K562 (cell line): ENCODE measurements at regions not wholly inside any gene's neighbourhood (a gene's known extent, or its start where the extent isn't known, plus 50 kb on each side); places are given as distances from the start of the nearest gene placed in this dataset.

ENCODE experiments used
- ATAC-seq: fragments of 200-7000 bp; cut with Tn5 transposase; 3 replicates; pipeline ENCODE4 v1.9.1; 2020; ENCODE audit warnings: moderate library complexity
- BruUV-seq: library from RNA; stranded (reverse); fragments of 400-500 nt; replicated peaks from 2 replicates; lab custom pipeline; 2021; lab: Mats Ljungman, UMichigan
- CTCF ChIA-PET: fragments of 300-600 bp; formaldehyde crosslinking; extraction: SDS; loops from one replicate; lab custom pipeline; 2021; ENCODE audit warnings: low intra/inter-chr PET ratio; lab: Yijun Ruan, JAX
- POLR2A ChIA-PET: fragments of 300-600, 350-650 bp; sonication (Branson Sonifier 250); formaldehyde crosslinking; extraction: SDS; loops from one replicate; lab custom pipeline; 2021; ENCODE audit warnings: antibody characterized with exemption, inconsistent platforms; lab: Yijun Ruan, JAX
- DNase-seq, 4 experiments: peaks; one replicate each; pipeline versions ENCODE4 v3.0.0 to v3.0.0-alpha.2; 2011 to 2018; ENCODE audit warnings: low spot score in 3 of 4, mixed read lengths in 3 of 4; ENCODE audit errors: extremely low read depth in 1 of 4
- FAIRE-seq: peaks from 2 replicates; lab custom pipeline; 2011; peaks lifted over from hg19 to GRCh38; lab: Jason Lieb, UNC
- H2AFZ ChIP-seq: 2 replicates; pipeline ENCODE4 v1.6.0; 2011; ENCODE audit warnings: low read depth, low read length, control low read depth, inconsistent platforms
- H3K27ac ChIP-seq: fragments of 200-600 bp; 3 replicates; pipeline ENCODE4 v1.8.0; 2011; ENCODE audit warnings: low read depth, mild to moderate bottlenecking, control low read depth, inconsistent platforms, low read length, moderate library complexity, mixed read lengths; ENCODE audit errors: extremely low read depth
- H3K27me3 ChIP-seq, 2 experiments: fragments of 300-600 bp in 1 of 2; 2 replicates in 1 of 2; 3 replicates in 1 of 2; pipeline versions ENCODE4 v1.6.0 to v1.8.0; 2011; ENCODE audit warnings: inconsistent platforms in 2 of 2, low read length in 2 of 2, mild to moderate bottlenecking in 1 of 2, mixed read lengths in 1 of 2, moderate library complexity in 1 of 2; ENCODE audit not compliant: control insufficient read depth in 2 of 2, insufficient read depth in 2 of 2
- H3K36me3 ChIP-seq: fragments of 300-600 bp; 3 replicates; pipeline ENCODE4 v1.8.0; 2011; ENCODE audit warnings: mild to moderate bottlenecking, low read length, inconsistent platforms; ENCODE audit not compliant: control insufficient read depth, insufficient read depth
- H3K4me1 ChIP-seq, 2 experiments: fragments of 200-600 bp in 1 of 2; replicated peaks in 1 of 2; 2 replicates in 1 of 2; 3 replicates in 1 of 2; pipeline versions ENCODE4 v1.5.1 to v1.8.0; 2011; ENCODE audit warnings: inconsistent platforms in 2 of 2, low read length in 2 of 2, mild to moderate bottlenecking in 1 of 2, mixed read lengths in 1 of 2, moderate library complexity in 1 of 2; ENCODE audit not compliant: control insufficient read depth in 2 of 2, insufficient read depth in 2 of 2
- H3K4me2 ChIP-seq: 2 replicates; pipeline ENCODE4 v1.6.1; 2011; ENCODE audit warnings: low read length, control low read depth, inconsistent platforms, mixed read lengths; ENCODE audit not compliant: insufficient read depth
- H3K4me3 ChIP-seq: fragments of 200-600 bp; sonication (generic), shearing (Covaris generic); 2 replicates; pipeline ENCODE4 v1.5.1; 2016; ENCODE audit warnings: control low read depth, inconsistent platforms
- H3K79me2 ChIP-seq: fragments of 200-600 bp; 3 replicates; pipeline ENCODE4 v1.8.0; 2011; ENCODE audit warnings: low read length, inconsistent platforms; ENCODE audit not compliant: control insufficient read depth, insufficient read depth
- H3K9ac ChIP-seq, 2 experiments: 2 replicates each; pipeline versions ENCODE4 v1.6.0 to v1.6.1; 2011; ENCODE audit warnings: low read depth in 2 of 2, low read length in 2 of 2, control low read depth in 1 of 2, inconsistent platforms in 1 of 2, mild to moderate bottlenecking in 1 of 2, mixed read lengths in 1 of 2; ENCODE audit not compliant: insufficient read depth in 1 of 2
- H3K9me1 ChIP-seq: one replicate; pipeline ENCODE4 v1.6.0; 2011; ENCODE audit warnings: inconsistent platforms, mild to moderate bottlenecking, low read length, moderate library complexity; ENCODE audit not compliant: control insufficient read depth, insufficient read depth
- H3K9me3 ChIP-seq: replicated peaks from 2 replicates; pipeline ENCODE4 v1.5.1; 2011; ENCODE audit warnings: low read depth, low read length, inconsistent platforms; ENCODE audit not compliant: control insufficient read depth, insufficient read depth
- H4K20me1 ChIP-seq: replicated peaks from 2 replicates; pipeline ENCODE4 v1.6.1; 2011; ENCODE audit warnings: low read length, inconsistent platforms, mixed read lengths; ENCODE audit not compliant: control insufficient read depth, insufficient read depth
- BHLHE40 ChIP-seq: IDR thresholded peaks from 2 replicates; pipeline ENCODE4 v1.6.1; 2011; ENCODE audit warnings: low read length, improper control_type of control experiment
- CREB3L1 ChIP-seq: fragments of 450-650 bp; IDR thresholded peaks from 2 replicates; pipeline ENCODE4 v1.6.1; 2014; ENCODE audit warnings: low read depth, mild to moderate bottlenecking, moderate library complexity, borderline replicate concordance
- L3MBTL2 ChIP-seq: fragments of 450-650 bp; IDR thresholded peaks from 2 replicates; pipeline ENCODE4 v1.6.1; 2016; ENCODE audit warnings: mild to moderate bottlenecking, moderate library complexity
- MED1 ChIP-seq: sonication (generic); formaldehyde crosslinking; IDR thresholded peaks from 2 replicates; pipeline ENCODE4 v1.8.1; 2023; ENCODE audit warnings: missing genetic modification reagents, borderline replicate concordance
- MTF1 ChIP-seq: fragments of 250-450 bp; sonication (Bioruptor Pico); IDR thresholded peaks from 2 replicates; pipeline ENCODE4 v1.9.0; 2021; ENCODE audit warnings: moderate library complexity, mild to moderate bottlenecking, inconsistent platforms, borderline replicate concordance
- PHF20 ChIP-seq: fragments of 450-650 bp; IDR thresholded peaks from 2 replicates; pipeline ENCODE4 v1.6.1; 2018; ENCODE audit not compliant: partially characterized antibody
- RFX1 ChIP-seq: fragments of 450-650 bp; IDR thresholded peaks from 2 replicates; pipeline ENCODE4 v1.6.1; 2016; ENCODE audit warnings: mild to moderate bottlenecking, moderate library complexity
- SLC30A9 ChIP-seq: fragments of 250-450 bp; sonication (Bioruptor Pico); IDR thresholded peaks from 2 replicates; pipeline ENCODE4 v1.8.0; 2022; ENCODE audit warnings: mild to moderate bottlenecking, moderate library complexity
- TAF1 ChIP-seq: IDR thresholded peaks from 2 replicates; pipeline ENCODE4 v1.6.1; 2011; ENCODE audit warnings: mild to moderate bottlenecking, low read length, moderate library complexity; ENCODE audit not compliant: insufficient read depth, control insufficient read depth, severe bottlenecking; ENCODE audit errors: extremely low read depth
- U2AF1 ChIP-seq: fragments of 200-400 bp; formaldehyde crosslinking; optimal IDR thresholded peaks from 2 replicates; pipeline ENCODE3; 2017; ENCODE audit warnings: mild to moderate bottlenecking, low read depth, low read length, moderate library complexity
- ZNF639 ChIP-seq, 2 experiments: fragments of 200-800 bp in 1 of 2; sonication (Bioruptor generic) in 1 of 2; sonication (generic) in 1 of 2; formaldehyde crosslinking in 1 of 2; IDR thresholded peaks in 1 of 2; conservative IDR thresholded peaks in 1 of 2; 2 replicates each; pipeline versions ENCODE4 v1.5.0 to v1.6.1; 2016 to 2020; ENCODE audit warnings: missing compliant biosample characterization in 1 of 2, missing genetic modification characterization in 1 of 2, missing genetic modification reagents in 1 of 2
- WGBS: fragments of 100-300 bp; shearing (Covaris generic); methylation state at CpG from one replicate; pipeline ENCODE4 v1.1.6; 2016; ENCODE audit warnings: low coverage, mixed read lengths; ENCODE audit not compliant: insufficient coverage; ENCODE audit errors: missing lambda C conversion rate; 5-methylcytosine and 5-hydroxymethylcytosine counted together
- in situ Hi-C: fragments of 300-500 bp; cut with MboI; formaldehyde crosslinking; loops from 4 replicates; pipeline ENCODE4 v1.15.0; 2018; ENCODE audit warnings: inconsistent platforms, mixed read lengths
- intact Hi-C: fragments of 100-400 bp; cut with micrococcal nuclease; formaldehyde crosslinking; loops from 2 replicates; pipeline ENCODE4 v1.14.2; 2022

DNA sequence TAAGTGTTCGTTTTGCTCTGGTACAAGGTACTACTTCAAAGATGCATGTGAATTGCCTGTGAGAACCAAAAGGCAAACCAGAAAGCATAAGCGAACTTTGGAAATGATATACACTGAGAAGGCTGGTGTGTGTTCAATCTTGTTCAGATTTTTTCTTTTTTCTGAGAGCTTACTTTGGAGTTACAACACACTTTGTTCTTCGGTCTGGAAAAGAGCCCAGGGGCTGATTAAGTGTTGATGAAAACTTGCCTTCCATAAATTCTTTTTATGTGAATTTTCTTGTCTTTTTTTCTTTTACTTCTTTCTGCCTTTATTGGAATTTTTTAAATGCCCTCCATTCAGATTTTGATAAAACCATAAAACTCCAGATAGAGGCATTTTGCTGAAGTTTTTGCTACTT, 395.1 kb upstream of the SASH1 start:
- no peaks in the 10 kb centered on the region for H3K27me3 ChIP-seq
- H3K9me3 ChIP-seq, result no peaks in the 10 kb centered on the region
- no peaks in the 10 kb centered on the region for H3K4me1 ChIP-seq
- no peak for ATAC-seq
- no peak overlapping the region for H3K4me2 ChIP-seq
- WGBS, result 20% methylated on average over 3 of the region's 3 CpGs
- intact Hi-C loops, result no loop called here
- no peaks in the 10 kb centered on the region for H3K79me2 ChIP-seq
- no peak for DNase-seq
- H3K9me1 ChIP-seq, result no peaks in the 10 kb centered on the region
- no peaks in the 10 kb centered on the region for H3K36me3 ChIP-seq
- H3K4me3 ChIP-seq, result no peak overlapping the region
- H3K27ac ChIP-seq, result no peak overlapping the region
- no peak overlapping the region for H3K9ac ChIP-seq
- no peak for FAIRE-seq
- H4K20me1 ChIP-seq, result no peaks in the 10 kb centered on the region
- POLR2A ChIA-PET, result no interaction called here
- no TSS peak for BruUV-seq
- in situ Hi-C loops, result no loop called here
- TF ChIP-seq MED1 (CRISPR knock-in tag) (no peak), U2AF1 (no peak), MTF1 (CRISPR knock-in tag) (no peak)
- TF ChIP-seq, all 486 proteins: peak for 0
- CTCF ChIA-PET, result no interaction called here
- H2AFZ ChIP-seq, result no peak overlapping the region

DNA sequence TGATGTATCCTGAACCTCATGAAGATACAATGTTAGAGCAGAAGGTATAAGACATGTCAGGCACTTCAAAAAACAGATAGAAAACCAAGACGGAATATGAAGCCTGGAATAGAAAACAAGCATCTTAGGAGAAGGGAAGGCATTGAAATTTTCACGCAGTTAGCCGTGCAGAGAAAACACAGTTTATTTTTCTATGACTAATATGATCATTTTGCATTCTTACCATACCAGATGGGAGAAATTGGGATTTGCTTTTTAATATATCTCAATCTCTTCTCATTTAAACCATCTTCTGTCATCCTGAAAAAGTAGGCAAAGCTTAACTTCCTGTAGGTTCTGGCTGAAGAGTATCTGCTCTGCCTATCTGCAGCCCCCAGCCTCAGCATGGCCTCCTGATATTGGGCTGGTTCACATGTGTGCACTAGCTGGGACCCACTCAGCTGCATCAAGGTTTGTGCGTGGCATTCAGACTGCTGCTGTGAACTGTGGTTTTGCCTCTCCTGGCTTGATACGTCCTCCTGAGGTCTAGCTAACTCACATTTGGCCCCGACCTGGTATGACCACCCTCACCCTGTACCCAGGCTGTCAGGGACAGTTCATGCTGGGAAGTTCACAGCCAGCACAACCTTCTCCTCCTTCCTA, 392.5 kb upstream of the SASH1 start:
- ChIA-PET POLR2A (interaction anchor here (0.6 to 1.0 kb wide), 2 partner anchors 8 to 490 kb away, joined by 3 to 4 read pairs; no protein-coding TSS in a partner anchor), CTCF (no interaction called here)
- Histone ChIP-seq H3K4me3 (no peak overlapping the region), H3K9me3 (no peaks in the 10 kb centered on the region), H3K9ac (no peak overlapping the region), H4K20me1 (no peaks in the 10 kb centered on the region), H3K4me2 (no peak overlapping the region), H2AFZ (no peak overlapping the region), H3K27ac (no peak overlapping the region), H3K27me3 (no peaks in the 10 kb centered on the region), H3K79me2 (no peaks in the 10 kb centered on the region), H3K9me1 (no peaks in the 10 kb centered on the region), H3K4me1 (no peaks in the 10 kb centered on the region), H3K36me3 (no peaks in the 10 kb centered on the region)
- BruUV-seq, result no TSS peak
- ATAC-seq (no peak), FAIRE-seq (no peak), DNase-seq (no peak)
- in situ Hi-C loops (no loop called here), intact Hi-C loops (no loop called here)
- whole genome bisulfite sequencing, result 41% methylated on average over 6 of the region's 6 CpGs
- TF ChIP-seq L3MBTL2 (no peak), PHF20 (no peak), BHLHE40 (no peak), CREB3L1 (no peak), ZNF639 (CRISPR knock-in tag; conservative IDR thresholded peaks at IDR 0.05 in 1 of 2, IDR thresholded peaks at IDR 0.05 in 1 of 2) (no peak), TAF1 (no peak), SLC30A9 (no peak), RFX1 (no peak)
